Gastrocnemius medialis (tissue), 4 donors: ENCODE measurements at regions not wholly inside any gene's neighbourhood (a gene's known extent, or its start where the extent isn't known, plus 50 kb on each side); places are given as distances from the start of the nearest gene placed in this dataset.

ENCODE experiments used
- CTCF ChIP-seq, 5 experiments: fragments of 450-650 bp in 3 of 5; fragments of 200-600 bp in 2 of 5; sonication (generic) in 2 of 5; IDR thresholded peaks in 4 of 5; conservative IDR thresholded peaks in 1 of 5; 1 replicate in 4 of 5; 2 replicates in 1 of 5; pipeline ENCODE4 v1.5.1; 2016 to 2019; ENCODE audit warnings: antibody characterized with exemption in 5 of 5, mild to moderate bottlenecking in 3 of 5, moderate library complexity in 3 of 5
- POLR2A ChIP-seq, 2 donors: fragments of 450-650 bp; IDR thresholded peaks; one replicate each; pipeline ENCODE4 v1.6.1; 2017; ENCODE audit warnings: antibody characterized with exemption in 2 of 2, mild to moderate bottlenecking in 2 of 2, moderate library complexity in 2 of 2

- no peak for TF ChIP-seq CTCF (IDR thresholded peaks at IDR 0.05 in 4 of 5, conservative IDR thresholded peaks at IDR 0.05 in 1 of 5)
- no peak for TF ChIP-seq POLR2A (IDR thresholded peaks at IDR 0.05)
These were observed 73.3 kb upstream of the C1orf87 start for GRCh38 chr1:60146884-60147283.
